GM19240 (cell line): ENCODE measurements at regions not wholly inside any gene's neighbourhood (a gene's known extent, or its start where the extent isn't known, plus 50 kb on each side); places are given as distances from the start of the nearest gene placed in this dataset.
"Not testable (repeated sequence)": the region's sequence is repeated elsewhere in the genome, so short reads cannot be mapped to it uniquely, and the experiment has no call there.

ENCODE experiments used
- DNase-seq: peaks from one replicate; pipeline ENCODE4 v3.0.0; 2011; ENCODE audit warnings: low spot score; ENCODE audit not compliant: insufficient read length

DNA sequence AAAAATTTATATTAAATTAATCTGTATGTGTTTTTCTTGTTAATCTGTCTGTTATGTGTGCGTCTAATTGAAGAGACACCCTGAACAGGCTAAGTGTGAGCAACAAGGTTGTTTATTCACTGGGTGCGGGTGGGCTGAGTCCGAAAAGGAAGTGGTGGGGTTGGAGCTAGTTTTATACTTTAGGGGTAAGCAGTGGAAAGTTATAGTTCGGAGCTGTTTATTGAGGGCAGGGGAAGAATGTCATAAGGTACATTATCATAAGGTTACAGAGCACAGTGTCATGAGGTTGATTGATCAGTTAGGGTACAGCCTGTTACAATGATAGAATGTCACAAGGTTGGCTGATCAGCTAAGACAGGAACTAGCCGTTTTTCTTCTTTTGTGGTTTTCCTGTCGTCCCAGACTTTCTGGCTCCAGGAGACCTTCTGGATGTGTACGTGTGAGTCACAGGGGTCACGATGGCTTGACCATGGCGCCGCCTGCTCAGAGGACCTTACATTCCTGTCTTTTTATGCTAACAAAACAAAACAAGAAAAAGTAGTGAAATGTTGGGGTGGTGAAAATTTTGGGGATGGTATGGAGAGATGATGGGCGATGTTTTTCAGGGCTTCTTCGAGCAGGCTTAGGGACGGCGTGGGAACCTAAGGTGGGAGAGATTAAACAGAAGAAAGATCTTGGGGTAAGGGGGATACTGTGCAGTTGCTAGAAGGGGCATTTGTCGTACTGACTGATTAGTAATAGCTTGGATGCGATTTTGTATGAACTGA, 754.0 kb upstream of the ADGRB3 start:
- DNase-seq: no peak

DNA sequence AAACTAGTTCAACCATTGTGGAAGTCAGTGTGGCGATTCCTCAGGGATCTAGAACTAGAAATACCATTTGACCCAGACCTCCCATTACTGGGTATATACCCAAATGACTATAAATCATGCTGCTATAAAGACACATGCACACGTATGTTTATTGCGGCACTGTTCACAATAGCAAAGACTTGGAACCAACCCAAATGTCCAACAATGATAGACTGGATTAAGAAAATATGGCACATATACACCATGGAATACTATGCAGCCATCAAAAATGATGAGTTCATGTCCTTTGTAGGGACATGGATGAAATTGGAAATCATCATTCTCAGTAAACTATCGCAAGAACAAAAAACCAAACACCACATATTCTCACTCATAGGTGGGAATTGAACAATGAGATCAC, 754.7 kb upstream of the ADGRB3 start:
- not testable (repeated sequence) for DNase-seq

DNA sequence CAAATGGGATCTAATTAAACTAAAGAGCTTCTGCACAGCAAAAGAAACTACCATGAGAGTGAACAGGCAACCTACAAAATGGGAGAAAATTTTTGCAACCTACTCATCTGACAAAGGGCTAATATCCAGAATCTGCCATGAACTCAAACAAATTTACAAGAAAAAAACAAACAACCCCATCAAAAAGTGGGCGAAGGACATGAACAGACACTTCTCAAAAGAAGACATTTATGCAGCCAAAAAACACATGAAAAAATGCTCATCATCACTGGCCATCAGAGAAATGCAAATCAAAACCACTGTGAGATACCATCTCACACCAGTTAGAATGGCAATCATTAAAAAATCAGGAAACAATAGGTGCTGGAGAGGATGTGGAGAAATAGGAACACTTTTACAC, 755.2 kb upstream of the ADGRB3 start:
- DNase-seq: not testable (repeated sequence)

DNA sequence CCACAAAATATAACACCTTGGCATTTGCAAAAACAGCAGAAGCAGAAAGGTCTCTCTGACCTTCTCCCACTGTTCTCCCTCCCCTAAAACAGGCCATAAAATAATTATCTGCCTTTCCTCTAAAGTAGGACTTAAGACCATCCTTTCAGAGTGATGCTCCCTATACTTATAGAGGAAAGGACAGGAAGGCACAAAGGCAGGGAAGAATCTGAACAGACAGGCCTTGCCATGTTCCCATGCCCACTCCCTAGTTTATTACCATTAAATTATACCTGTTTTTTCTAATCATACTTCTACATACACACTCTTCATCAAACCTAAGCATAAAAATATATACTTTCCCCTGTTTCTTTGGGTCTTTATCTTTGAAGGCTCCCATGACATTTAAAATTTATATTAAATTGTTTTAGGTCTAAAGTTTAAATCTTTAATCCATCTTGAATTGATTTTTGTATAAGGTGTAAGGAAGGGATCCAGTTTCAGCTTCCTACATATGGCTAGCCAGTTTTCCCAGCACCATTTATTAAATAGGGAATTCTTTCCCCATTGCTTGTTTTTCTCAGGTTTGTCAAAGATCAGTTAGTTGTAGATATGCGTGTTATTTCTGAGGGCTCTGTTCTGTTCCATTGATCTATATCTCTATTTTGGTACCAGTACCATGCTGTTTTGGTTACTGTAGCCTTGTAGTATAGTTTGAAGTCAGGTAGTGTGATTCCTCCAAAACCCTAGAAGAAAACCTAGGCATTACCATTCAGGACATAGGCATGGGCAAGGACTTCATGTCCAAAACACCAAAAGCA, 755.8 kb upstream of the ADGRB3 start:
- not testable (repeated sequence) for DNase-seq

DNA sequence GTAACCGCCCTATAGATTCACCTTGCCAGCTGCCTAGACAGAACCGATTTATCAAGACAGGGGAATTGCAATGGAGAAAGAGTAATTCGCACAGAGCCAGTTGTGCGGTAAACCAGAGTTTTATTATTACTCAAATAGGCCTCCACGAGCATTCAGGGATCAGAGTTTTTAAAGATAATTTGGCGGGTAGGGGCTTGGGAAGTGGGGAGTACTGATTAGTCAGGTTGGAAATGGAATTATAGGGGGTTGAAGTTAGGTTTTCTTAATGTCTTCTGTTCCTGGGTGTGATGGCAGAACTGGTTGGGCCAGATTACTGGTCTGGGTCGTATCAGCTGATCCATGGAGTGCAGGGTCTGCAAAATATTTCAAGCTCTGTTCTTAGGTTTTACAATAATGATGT, 756.9 kb upstream of the ADGRB3 start:
- not testable (repeated sequence) for DNase-seq

DNA sequence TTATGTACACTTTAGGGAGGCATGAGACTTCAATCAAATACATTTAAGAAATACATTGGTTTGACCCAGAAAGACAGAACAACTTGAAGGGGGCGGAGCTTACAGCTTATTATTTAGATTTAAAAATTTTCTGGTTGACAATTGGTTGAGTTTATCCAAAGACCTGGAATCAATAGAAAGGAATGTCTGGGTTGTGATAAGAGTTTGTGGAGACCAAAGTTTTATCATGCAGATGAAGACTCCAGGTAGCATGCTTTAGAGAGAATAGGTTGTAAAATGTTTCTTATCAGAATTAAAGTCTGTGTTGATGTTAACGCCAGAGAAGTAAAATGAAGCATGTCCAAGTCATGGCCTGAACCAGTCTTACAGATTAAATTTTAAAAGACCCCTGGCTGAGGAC, 757.8 kb upstream of the ADGRB3 start:
- no peak for DNase-seq

DNA sequence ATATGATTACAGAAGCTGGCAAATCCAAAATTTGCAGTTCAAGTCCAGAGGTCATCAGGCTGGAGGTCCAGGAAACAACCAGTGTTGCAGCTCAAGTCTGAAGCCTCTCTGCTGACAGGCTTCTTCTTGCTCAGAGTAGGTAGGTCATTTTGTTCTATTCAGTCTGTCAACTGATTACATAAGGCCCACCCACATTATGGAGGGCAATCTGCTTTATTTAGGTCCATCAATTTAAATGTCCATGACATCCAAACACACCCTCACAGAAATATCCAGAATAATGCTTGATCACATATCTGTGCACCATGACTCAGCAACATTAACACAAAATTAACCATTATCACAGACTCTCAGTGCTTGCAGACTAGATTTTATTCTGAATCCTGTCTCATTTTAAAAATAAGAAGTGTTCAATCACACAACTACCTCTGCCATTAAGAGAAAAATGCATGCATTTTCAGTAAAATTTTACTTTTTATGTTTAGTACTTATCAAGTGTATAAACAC, 759.2 kb upstream of the ADGRB3 start:
- no peak for DNase-seq

DNA sequence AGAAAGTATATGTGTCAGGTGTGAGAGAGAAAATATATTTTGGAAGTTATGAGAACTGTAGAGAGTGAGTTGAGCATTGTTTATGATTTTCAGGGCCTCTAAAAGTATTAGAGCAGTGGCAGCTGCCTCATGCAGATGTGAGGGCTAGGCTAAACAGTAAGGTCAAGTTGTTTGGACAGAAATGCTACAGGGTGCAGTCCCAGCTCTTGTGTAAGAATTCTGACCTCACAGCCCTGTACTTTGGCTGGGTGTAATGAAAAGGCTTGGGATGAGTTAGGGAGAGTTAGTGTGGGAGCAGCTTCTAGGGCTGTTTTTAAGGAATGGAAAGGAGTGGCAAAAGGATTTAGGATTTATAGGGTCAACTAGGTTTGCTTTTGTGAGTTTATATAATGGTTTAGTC, 764.8 kb upstream of the ADGRB3 start:
- DNase-seq: no peak

DNA sequence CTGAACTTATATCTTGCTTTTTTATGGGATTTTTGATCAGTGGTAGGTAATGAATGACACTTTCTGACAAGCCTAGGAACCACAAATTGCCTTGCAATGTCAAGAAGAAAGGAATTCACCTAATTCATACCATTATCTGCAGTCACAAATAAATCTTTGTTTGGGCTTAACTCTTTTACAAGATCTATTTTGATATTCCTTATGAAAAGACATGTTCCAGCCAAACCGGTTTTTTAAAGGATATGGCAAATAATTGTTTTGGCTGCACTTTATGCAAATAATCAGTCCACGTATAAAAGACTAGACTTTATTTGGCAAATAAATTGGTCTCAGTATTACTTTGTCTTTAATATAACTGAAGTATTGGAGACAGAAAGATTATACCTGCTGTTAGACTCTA, 771.7 kb upstream of the ADGRB3 start:
- DNase-seq: no peak

DNA sequence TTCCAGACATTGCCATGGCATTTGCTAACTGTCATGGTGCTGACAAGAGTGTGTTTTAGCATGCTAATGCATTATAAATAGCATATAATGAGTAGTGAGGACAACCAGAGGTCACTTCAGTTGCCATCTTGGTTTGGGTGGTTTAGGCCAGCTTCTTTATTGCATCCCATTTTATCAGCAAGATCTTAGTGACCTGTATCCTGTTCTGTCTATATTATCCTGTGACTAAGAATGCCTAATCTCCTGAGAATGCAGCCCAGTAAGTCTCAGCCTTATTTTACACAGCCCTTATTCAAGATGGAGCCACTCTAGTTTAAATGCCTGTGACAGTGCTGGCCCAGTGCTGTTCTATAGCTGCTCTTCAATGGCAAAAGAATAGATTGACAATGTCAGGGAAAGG, 781.0 kb upstream of the ADGRB3 start:
- no peak for DNase-seq

DNA sequence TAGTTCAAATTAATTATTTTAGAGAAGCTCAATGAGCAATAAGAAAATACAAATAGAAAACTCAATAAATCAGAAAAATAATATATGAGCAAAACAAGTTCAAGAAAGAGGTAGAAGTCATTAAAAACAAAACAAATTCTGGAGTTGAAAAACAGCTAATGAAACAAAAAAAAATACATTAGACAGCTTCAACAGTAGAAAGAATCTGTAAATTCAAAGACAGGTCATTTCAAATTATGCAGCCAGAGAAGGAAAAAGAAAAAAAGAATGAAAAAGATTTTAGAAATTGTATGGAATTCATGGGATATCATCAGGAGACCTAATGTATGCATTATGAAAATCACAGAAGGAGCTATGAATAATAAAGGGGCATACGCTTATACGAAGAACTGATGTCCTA, 795.3 kb upstream of the ADGRB3 start:
- DNase-seq: no peak

DNA sequence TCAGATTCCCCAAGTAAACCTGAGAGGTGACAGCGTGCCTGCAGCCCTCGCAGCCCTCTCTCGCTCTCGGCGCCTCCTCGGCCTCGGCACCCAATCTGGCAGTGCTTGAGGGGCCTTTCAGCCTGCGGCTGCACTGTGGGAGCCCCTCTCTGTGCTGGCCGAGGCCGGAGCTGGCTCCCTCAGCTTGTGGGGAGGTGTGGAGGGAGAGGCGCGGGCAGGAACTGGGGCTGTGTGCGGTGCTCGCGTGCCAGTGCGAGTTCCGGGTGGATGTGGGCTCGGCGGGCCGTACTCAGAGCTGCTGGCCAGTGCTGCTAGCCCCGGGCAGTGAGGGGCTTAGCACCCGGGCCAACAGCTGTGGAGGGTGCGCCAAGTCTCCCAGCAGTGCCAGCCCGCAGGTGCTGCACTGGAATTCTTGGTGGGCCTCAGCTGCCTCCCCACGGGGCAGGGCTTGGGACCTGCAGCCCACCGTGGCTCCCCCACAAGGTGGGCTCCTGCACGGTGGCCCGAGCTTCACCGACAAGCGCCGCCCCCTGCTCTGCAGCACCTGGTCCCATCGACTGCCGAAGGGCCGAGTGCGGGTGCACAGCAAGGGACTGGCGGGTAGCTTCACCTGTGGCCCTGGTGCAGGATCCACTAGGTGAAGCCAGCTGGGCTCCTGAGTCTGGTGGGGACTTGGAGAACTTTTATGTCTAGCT, 809.7 kb upstream of the ADGRB3 start:
- no peak for DNase-seq

DNA sequence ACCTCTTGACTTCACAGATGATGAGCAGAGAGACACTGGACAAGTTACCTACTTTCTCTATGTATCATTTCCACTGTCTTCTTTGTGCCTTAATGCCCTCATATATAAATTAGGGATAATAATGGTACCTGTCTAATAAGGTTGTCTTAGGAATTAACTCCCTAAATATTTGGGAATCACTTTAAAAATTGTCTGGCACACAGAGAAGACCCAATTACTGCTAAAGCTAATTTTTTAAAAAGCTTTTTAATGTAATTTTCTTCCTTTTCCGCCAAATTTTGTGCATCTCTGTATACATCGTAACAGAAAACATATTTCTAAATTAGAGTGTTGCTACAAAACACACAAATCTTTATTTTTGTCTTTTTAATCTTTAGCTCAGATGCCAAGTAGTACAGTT, 816.8 kb upstream of the ADGRB3 start:
- DNase-seq: no peak

DNA sequence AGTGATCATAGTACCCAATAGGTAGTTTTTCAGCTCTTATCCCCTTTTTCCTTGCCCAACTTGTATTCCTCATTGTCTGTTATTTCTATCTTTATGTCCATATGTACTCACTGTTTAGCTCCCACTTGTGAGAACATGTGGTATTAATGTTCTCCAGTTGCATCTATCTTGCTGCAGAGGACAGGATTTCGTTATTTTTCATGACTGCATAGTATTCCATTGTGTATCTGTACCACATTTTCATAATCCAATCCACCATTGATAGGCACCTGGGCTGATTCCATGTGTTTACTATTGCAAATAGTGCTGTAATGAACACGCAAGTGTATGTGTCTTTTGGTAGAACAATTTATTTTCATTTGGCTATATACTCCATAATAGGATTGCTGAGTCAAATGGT, 819.5 kb upstream of the ADGRB3 start:
- no peak for DNase-seq

DNA sequence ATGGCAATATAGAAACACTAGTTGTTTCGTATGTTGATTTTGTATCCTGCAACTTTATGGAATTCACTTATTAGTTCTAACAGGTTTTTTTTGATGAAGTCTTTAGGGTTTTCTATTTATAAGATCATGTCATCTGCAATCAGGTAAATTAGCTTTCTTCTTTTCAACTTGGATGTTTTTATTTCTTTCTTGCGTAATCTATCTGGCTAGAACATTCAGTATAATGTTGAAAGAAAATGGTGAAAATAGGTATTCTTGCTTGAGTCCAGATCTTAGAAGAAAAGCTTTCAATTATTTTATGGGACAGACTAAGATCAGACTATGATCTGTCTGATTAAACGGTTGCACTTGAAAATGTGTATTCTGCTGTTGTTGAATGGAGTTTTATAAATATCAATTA, 820.8 kb upstream of the ADGRB3 start:
- DNase-seq: no peak

DNA sequence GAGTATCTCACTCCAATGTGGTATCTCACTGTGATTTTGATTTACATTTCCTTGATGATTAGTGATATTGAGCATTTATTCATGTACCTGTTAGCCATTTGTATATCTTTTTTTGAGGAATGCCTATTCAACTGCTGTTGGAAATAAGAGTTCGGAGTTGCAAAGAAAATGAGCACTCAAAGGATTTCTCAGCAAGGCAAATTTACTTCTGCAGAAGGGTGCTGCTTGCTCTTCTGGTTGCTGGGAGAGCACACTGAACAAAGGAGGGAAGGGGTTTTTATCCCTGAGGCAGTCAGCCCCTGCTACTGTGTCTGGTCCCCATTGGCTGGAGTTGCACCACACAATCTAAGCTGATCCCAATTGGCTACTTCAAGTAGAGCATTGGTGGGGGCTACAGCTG, 822.4 kb upstream of the ADGRB3 start:
- DNase-seq: no peak

DNA sequence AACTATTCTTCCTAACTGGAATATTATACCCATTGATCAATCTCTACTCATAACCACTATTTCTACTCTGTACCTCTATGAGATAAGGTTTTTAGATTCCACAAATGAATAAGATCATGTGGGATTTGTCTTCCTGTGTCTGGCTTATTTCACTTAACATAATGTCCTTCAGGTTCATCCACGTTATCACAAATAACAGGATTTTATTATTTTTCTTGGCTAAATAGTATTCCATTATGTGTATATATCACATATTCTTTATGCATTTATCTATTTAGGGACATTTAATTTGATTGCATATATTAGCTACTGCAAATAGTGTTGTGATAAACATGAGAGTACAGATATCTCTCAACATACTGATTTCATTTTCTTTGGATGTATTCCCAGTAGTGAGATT, 823.0 kb upstream of the ADGRB3 start:
- DNase-seq: no peak

DNA sequence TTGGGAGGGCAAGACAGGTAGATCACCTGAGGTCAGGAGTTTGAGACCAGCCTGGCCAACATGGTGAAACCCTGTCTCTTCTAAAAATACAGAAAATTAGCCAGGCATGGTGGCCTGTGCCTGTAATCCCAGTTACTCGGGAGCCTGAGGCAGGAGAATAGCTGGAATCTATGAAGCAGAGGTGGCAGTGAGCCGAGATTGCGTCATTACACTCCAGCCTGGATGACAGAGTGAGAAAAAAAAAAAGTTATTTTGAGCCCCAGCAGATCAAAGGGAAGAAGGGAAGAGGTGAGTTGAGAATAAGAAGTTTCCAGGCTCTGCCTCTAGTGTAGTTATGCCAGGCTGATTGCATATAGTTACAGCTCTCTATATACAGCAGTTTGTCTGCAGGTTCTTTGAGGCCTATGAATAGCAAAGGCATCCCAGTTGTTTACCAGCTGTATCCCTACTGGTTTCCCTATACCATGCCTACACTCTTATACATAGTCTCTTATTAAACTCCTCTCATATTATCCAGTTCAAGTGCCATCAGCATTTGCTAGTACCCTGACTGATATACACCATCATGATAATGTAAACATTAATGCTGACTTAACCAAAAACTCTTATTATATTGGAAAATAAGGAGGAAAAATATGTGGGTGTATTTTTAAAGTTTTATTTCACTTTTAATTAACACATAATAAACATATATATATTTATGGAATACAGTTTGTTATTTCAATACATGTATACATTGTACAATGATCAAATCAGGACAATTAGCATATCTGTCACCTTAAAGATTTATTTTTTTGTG, 823.6 kb upstream of the ADGRB3 start:
- no peak for DNase-seq

DNA sequence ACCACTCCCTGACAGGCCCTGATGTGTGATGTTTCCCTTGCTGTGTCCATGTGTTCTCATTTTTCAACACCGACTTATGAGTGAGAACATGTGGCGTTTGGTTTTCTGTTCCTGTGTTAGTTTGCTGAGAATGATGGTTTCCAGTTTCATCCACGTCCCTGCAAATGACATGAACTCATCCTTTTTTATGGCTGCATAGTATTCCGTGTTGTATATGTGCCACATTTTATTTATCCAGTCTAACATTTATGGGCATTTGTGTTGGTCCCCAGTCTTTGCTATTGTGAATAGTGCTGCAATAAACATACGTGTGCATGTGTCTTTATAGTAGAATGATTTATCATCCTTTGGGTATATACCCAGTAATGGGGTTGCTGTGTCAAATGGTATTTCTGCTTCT, 830.3 kb upstream of the ADGRB3 start:
- not testable (repeated sequence) for DNase-seq

DNA sequence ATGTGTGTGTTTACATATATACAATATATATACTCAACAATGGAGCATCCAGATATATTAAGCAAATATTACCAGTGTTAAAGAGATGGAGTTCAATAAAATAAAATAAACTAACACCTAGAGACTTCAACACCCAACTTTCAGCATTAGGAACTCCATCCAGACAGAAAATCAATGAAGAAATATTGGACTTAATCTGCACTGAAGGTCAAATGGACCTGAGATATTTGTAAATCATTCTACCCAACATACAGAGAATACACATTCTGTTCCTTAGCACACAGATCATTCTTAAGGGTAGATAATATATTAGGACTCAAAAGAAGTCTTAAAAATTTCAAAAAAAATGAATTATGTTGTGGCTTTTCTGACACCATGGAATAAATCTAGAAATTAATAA, 832.3 kb upstream of the ADGRB3 start:
- no peak for DNase-seq

DNA sequence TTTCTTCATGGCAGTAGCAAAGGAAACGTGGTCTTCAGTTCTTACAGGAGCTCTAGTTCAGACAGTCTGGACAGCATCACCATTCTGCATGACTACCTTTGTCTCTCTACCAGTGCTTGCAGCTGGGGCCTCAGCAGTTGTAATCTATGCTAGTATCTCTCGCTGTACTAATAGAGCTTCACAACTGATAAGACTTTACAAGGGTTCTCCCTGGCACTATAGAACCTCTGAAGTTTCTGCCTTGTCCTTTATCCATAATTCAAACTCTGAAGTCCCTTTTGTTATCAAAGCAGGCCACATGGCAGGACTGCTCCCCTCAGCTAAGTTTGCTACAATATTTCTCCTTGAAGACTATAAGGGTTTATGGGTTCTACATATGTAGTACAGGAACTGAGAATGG, 842.1 kb upstream of the ADGRB3 start:
- DNase-seq: no peak
